HCT116 (cell line): ENCODE measurements at regions not wholly inside any gene's neighbourhood (a gene's known extent, or its start where the extent isn't known, plus 50 kb on each side); places are given as distances from the start of the nearest gene placed in this dataset.

Experiments
- CEBPB ChIP-seq: IDR thresholded peaks from 2 replicates; pipeline ENCODE4 v1.6.1; 2012; ENCODE audit warnings: low read depth
- EZH2 ChIP-seq: fragments of 200-600 bp; sonication (generic); IDR thresholded peaks from 2 replicates; pipeline ENCODE4 v1.6.1; 2017; ENCODE audit warnings: antibody characterized with exemption, mixed run types
- POLR2AphosphoS5 ChIP-seq: IDR thresholded peaks from 2 replicates; pipeline ENCODE4 v1.6.1; 2011; ENCODE audit warnings: mild to moderate bottlenecking, low read depth, low read length, moderate library complexity
- ZFX ChIP-seq: fragments of 450-650 bp; IDR thresholded peaks from 2 replicates; pipeline ENCODE4 v1.6.1; 2017
- TF ChIP-seq, protein P1 (sequence below), 3 experiments: fragments of 200-600 bp in 1 of 3; sonication (generic) in 1 of 3; IDR thresholded peaks in 2 of 3; conservative IDR thresholded peaks in 1 of 3; 2 replicates each; pipeline ENCODE4 v1.5.1; 2012 to 2017; ENCODE audit warnings: low read depth in 2 of 3, low read length in 2 of 3, antibody characterized with exemption in 1 of 3, borderline replicate concordance in 1 of 3, control low read depth in 1 of 3, mild to moderate bottlenecking in 1 of 3, mixed read lengths in 1 of 3, mixed run types in 1 of 3, moderate library complexity in 1 of 3; ENCODE audit not compliant: insufficient read depth in 1 of 3

DNA sequence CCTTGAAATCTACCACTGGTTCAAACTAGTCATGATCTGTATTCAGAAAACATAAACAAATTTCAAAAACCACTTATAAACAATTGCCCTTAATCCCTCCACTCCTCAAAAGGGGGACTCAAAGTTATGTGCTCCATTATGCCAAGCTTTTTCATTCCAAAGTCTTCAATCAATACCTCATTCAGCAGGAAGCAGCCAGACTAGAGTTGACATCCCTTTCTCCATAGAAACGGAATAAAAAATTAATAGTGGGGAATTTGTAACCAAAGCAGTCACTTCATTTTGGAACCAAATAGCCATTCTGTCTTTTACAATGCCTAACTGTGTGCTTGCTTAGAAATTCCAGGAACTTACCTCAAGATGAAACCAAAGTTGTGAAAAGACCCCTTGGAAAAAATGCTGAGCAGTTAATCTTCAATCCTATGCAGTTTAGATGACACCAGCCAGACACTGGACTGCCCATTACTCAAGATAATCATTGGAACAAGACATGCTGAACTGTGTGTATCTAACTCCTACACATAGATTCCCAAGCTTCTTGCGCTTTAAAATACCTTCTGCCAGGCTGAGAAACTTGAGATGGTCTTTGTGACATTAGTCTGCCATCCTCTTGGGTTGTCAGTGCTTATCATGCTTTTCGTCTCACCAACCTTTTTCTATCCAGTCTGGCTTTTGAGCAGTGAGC lies 406.2 kb downstream of the PLOD2 start:
- TF ChIP-seq, protein P1, sequence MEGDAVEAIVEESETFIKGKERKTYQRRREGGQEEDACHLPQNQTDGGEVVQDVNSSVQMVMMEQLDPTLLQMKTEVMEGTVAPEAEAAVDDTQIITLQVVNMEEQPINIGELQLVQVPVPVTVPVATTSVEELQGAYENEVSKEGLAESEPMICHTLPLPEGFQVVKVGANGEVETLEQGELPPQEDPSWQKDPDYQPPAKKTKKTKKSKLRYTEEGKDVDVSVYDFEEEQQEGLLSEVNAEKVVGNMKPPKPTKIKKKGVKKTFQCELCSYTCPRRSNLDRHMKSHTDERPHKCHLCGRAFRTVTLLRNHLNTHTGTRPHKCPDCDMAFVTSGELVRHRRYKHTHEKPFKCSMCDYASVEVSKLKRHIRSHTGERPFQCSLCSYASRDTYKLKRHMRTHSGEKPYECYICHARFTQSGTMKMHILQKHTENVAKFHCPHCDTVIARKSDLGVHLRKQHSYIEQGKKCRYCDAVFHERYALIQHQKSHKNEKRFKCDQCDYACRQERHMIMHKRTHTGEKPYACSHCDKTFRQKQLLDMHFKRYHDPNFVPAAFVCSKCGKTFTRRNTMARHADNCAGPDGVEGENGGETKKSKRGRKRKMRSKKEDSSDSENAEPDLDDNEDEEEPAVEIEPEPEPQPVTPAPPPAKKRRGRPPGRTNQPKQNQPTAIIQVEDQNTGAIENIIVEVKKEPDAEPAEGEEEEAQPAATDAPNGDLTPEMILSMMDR (IDR thresholded peaks at IDR 0.05 in 2 of 3, conservative IDR thresholded peaks at IDR 0.05 in 1 of 3; ENCODE audit: borderline replicate concordance in 1 of 3, insufficient read depth in 1 of 3, low read depth in 2 of 3, low read length in 2 of 3), result no peak
- no peak for TF ChIP-seq ZFX
- no peak for TF ChIP-seq EZH2
- no peak for TF ChIP-seq POLR2AphosphoS5
- no peak for TF ChIP-seq CEBPB
